ENCODE measurements at regions not wholly inside any gene's neighbourhood (a gene's known extent, or its start where the extent isn't known, plus 50 kb on each side); places are given as distances from the start of the nearest gene placed in this dataset.

GRCh38 chr1:67980028-67980427 is 70.4 kb downstream of the DIRAS3 start:
- Histone ChIP-seq H3K36me3 (no peaks in the 10 kb centered on the region), H3K27ac (no peak overlapping the region), H3K27me3 (no peaks in the 10 kb centered on the region), H3K4me1 (no peaks in the 10 kb centered on the region), H3K4me3 (no peak overlapping the region), H3K9me3 (no peaks in the 10 kb centered on the region)
- DNase-seq (no peak), ATAC-seq (no peak)
- TF ChIP-seq CTCF (IDR thresholded peaks at IDR 0.05) (no peak), POLR2A (IDR thresholded peaks at IDR 0.05) (no peak)
- intact Hi-C loops (cut with DNase I) = no loop called here
- 91% methylated on average over 1 of the region's 1 CpG for WGBS (ENCODE audit: insufficient coverage, low coverage, low lambda C conversion rate, missing lambda C conversion rate)

GRCh38 chr1:67979532-67979931 is 70.9 kb downstream of the DIRAS3 start:
- intact Hi-C loops (cut with DNase I) = no loop called here
- no peaks in the 10 kb centered on the region for H3K4me1 ChIP-seq
- DNase-seq (no peak), ATAC-seq (no peak)
- 80% methylated on average over 2 of the region's 2 CpGs for WGBS (ENCODE audit: insufficient coverage, low coverage, low lambda C conversion rate, missing lambda C conversion rate)
- H3K27ac ChIP-seq = no peak overlapping the region
- H3K27me3 ChIP-seq = no peaks in the 10 kb centered on the region
- H3K9me3 ChIP-seq = no peaks in the 10 kb centered on the region
- H3K4me3 ChIP-seq = no peak overlapping the region
- H3K36me3 ChIP-seq = no peaks in the 10 kb centered on the region
- no peak for TF ChIP-seq POLR2A (IDR thresholded peaks at IDR 0.05)
- TF ChIP-seq CTCF (IDR thresholded peaks at IDR 0.05) = no peak

GRCh38 chr1:67978890-67979516 is 71.4 kb downstream of the DIRAS3 start:
- H3K9me3 ChIP-seq = no peaks in the 10 kb centered on the region
- no peak overlapping the region for H3K4me3 ChIP-seq
- no peaks in the 10 kb centered on the region for H3K27me3 ChIP-seq
- TF ChIP-seq CTCF (IDR thresholded peaks at IDR 0.05) (no peak), POLR2A (IDR thresholded peaks at IDR 0.05) (no peak)
- H3K36me3 ChIP-seq = no peaks in the 10 kb centered on the region
- WGBS (ENCODE audit: insufficient coverage, low coverage, low lambda C conversion rate, missing lambda C conversion rate) = 66% methylated on average over 5 of the region's 5 CpGs
- ATAC-seq (no peak), DNase-seq (no peak)
- no peak overlapping the region for H3K27ac ChIP-seq
- H3K4me1 ChIP-seq = no peaks in the 10 kb centered on the region
- intact Hi-C loops (cut with DNase I) = no loop called here

- TF ChIP-seq CTCF (IDR thresholded peaks at IDR 0.05) (no peak), POLR2A (IDR thresholded peaks at IDR 0.05) (no peak)
- Histone ChIP-seq H3K36me3 (no peaks in the 10 kb centered on the region), H3K27ac (no peak overlapping the region), H3K27me3 (no peaks in the 10 kb centered on the region), H3K4me3 (no peak overlapping the region), H3K4me1 (no peaks in the 10 kb centered on the region), H3K9me3 (no peaks in the 10 kb centered on the region)
- ATAC-seq (no peak), DNase-seq (no peak)
- intact Hi-C loops (cut with DNase I) = no loop called here
- 57% methylated on average over 3 of the region's 3 CpGs for WGBS (ENCODE audit: insufficient coverage, low coverage, low lambda C conversion rate, missing lambda C conversion rate)
These were observed 72.7 kb downstream of the DIRAS3 start for GRCh38 chr1:67977756-67978155.

- Histone ChIP-seq H3K9me3 (no peaks in the 10 kb centered on the region), H3K36me3 (no peaks in the 10 kb centered on the region), H3K4me1 (no peaks in the 10 kb centered on the region), H3K27me3 (no peaks in the 10 kb centered on the region), H3K27ac (no peak overlapping the region), H3K4me3 (no peak overlapping the region)
- intact Hi-C loops (cut with DNase I) = no loop called here
- ATAC-seq (no peak), DNase-seq (no peak)
- no peak for TF ChIP-seq CTCF (IDR thresholded peaks at IDR 0.05)
- no peak for TF ChIP-seq POLR2A (IDR thresholded peaks at IDR 0.05)
These were observed 77.4 kb downstream of the DIRAS3 start for GRCh38 chr1:67973051-67973450.
